ENCODE measurements at regions not wholly inside any gene's neighbourhood (a gene's known extent, or its start where the extent isn't known, plus 50 kb on each side); places are given as distances from the start of the nearest gene placed in this dataset.

- DNase-seq = no peak
These were observed 54.9 kb upstream of the NAMPT start for GRCh38 chr7:106339513-106340246.

DNA sequence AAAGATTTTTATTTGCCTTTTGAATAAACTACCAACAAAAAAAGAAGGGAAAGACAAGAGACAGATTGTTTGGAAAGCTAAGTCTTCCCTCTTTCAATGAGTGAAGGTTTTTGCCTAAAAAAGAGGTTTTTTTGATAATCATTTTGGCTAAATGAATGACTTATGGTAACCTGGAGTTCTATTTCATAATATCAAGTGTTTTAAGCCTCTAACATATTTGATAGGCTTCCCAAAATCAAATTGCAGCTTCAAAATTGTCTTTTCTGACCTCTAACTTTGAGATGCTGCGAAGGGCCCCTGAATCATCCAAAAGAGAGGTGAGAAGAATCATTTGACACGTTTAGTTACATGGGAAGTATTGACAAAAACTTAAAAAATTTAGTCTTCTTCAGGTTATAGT is 53.0 kb upstream of the NAMPT start:
- DNase-seq = no peak

DNA sequence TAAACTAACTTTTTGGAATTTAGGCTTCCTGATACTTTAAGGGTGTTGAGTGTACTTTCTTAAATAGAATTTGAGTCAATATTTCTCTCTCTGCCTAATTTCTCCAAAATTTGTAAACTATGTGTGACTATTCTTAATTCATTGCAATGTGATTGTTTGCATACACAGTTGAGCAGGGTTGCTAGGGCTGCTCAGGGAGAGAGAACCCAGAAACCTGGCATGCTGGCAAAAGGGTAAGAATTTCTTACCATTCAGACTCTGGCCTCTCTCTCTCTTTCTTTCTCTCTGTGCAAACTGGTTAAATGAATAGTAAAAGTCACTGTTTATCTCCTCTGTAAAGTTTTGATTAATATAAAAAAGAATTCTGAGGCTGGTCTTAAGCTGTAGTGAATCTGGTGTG is 51.0 kb upstream of the NAMPT start:
- no peak for DNase-seq

Measured in RPMI8226 (cell line).